ENCODE measurements at regions not wholly inside any gene's neighbourhood (a gene's known extent, or its start where the extent isn't known, plus 50 kb on each side); places are given as distances from the start of the nearest gene placed in this dataset.

GRCh38 chr21:18191139-18191538 lies 53.5 kb upstream of the CHODL start:
- DNase-seq (ENCODE audit: low read depth) = no peak

- DNase-seq (ENCODE audit: low read depth) = no peak
Measured at GRCh38 chr21:18178509-18178908, 66.1 kb upstream of the CHODL start.

GRCh38 chr21:18174370-18174769 lies 70.3 kb upstream of the CHODL start:
- DNase-seq (ENCODE audit: low read depth) = no peak

- no peak for DNase-seq (ENCODE audit: low read depth)
Measured at GRCh38 chr21:18170829-18171228, 73.8 kb upstream of the CHODL start.

- no peak for DNase-seq (ENCODE audit: low read depth)
Measured at GRCh38 chr21:18170221-18170620, 74.4 kb upstream of the CHODL start.

GRCh38 chr21:18168108-18168507 lies 76.5 kb upstream of the CHODL start:
- no peak for DNase-seq (ENCODE audit: low read depth)

- no peak for DNase-seq (ENCODE audit: low read depth)
Measured at GRCh38 chr21:18164933-18165332, 79.7 kb upstream of the CHODL start.

GRCh38 chr21:18164483-18164882 lies 80.2 kb upstream of the CHODL start:
- no peak for DNase-seq (ENCODE audit: low read depth)

GRCh38 chr21:18163956-18164355 lies 80.7 kb upstream of the CHODL start:
- no peak for DNase-seq (ENCODE audit: low read depth)

- DNase-seq (ENCODE audit: low read depth) = no peak
Measured at GRCh38 chr21:18161841-18162240, 82.8 kb upstream of the CHODL start.

- DNase-seq (ENCODE audit: low read depth) = no peak
Measured at GRCh38 chr21:18157406-18157805, 87.2 kb upstream of the CHODL start.

- DNase-seq (ENCODE audit: low read depth) = peak; percentile 6
Measured at GRCh38 chr21:18155508-18156193, 89.0 kb upstream of the CHODL start.

GRCh38 chr21:18153063-18153462 lies 91.6 kb upstream of the CHODL start:
- peak; percentile 25 for DNase-seq (ENCODE audit: low read depth)

GRCh38 chr21:18152371-18152770 lies 92.3 kb upstream of the CHODL start:
- DNase-seq (ENCODE audit: low read depth) = no peak

GRCh38 chr21:18151046-18151445 lies 93.6 kb upstream of the CHODL start:
- DNase-seq (ENCODE audit: low read depth) = no peak

- DNase-seq (ENCODE audit: low read depth) = no peak
Measured at GRCh38 chr21:18148401-18148800, 96.2 kb upstream of the CHODL start.

- no peak for DNase-seq (ENCODE audit: low read depth)
Measured at GRCh38 chr21:18147678-18148077, 97.0 kb upstream of the CHODL start.

GRCh38 chr21:18146820-18147219 lies 97.8 kb upstream of the CHODL start:
- DNase-seq (ENCODE audit: low read depth) = no peak

- DNase-seq (ENCODE audit: low read depth) = no peak
Measured at GRCh38 chr21:18144339-18144738, 100.3 kb upstream of the CHODL start.

GRCh38 chr21:18142655-18143054 lies 102.0 kb upstream of the CHODL start:
- DNase-seq (ENCODE audit: low read depth) = no peak

- no peak for DNase-seq (ENCODE audit: low read depth)
Measured at GRCh38 chr21:18138507-18138906, 106.1 kb upstream of the CHODL start.

- DNase-seq (ENCODE audit: low read depth) = no peak
Measured at GRCh38 chr21:18129526-18129925, 115.1 kb upstream of the CHODL start.

GRCh38 chr21:18118566-18118965 lies 126.1 kb upstream of the CHODL start:
- DNase-seq (ENCODE audit: low read depth) = no peak

- DNase-seq (ENCODE audit: low read depth) = no peak
Measured at GRCh38 chr21:18117176-18117575, 127.5 kb upstream of the CHODL start.
